Sigmoid colon (tissue), 4 donors: ENCODE measurements at regions not wholly inside any gene's neighbourhood (a gene's known extent, or its start where the extent isn't known, plus 50 kb on each side); places are given as distances from the start of the nearest gene placed in this dataset.

Experiments used
- EP300 ChIP-seq, 4 donors: sonication (generic); formaldehyde crosslinking; IDR thresholded peaks; one replicate each; pipeline ENCODE4 v1.6.1; 2017; ENCODE audit warnings: antibody characterized with exemption in 4 of 4
- TF ChIP-seq, protein P1 (sequence below), 4 experiments: fragments of 450-650 bp in 3 of 4; fragments of 200-600 bp in 1 of 4; IDR thresholded peaks; one replicate each; pipeline ENCODE4 v1.5.1; 2016 to 2019; ENCODE audit warnings: antibody characterized with exemption in 4 of 4, mild to moderate bottlenecking in 3 of 4, moderate library complexity in 2 of 4

- TF ChIP-seq, protein P1, sequence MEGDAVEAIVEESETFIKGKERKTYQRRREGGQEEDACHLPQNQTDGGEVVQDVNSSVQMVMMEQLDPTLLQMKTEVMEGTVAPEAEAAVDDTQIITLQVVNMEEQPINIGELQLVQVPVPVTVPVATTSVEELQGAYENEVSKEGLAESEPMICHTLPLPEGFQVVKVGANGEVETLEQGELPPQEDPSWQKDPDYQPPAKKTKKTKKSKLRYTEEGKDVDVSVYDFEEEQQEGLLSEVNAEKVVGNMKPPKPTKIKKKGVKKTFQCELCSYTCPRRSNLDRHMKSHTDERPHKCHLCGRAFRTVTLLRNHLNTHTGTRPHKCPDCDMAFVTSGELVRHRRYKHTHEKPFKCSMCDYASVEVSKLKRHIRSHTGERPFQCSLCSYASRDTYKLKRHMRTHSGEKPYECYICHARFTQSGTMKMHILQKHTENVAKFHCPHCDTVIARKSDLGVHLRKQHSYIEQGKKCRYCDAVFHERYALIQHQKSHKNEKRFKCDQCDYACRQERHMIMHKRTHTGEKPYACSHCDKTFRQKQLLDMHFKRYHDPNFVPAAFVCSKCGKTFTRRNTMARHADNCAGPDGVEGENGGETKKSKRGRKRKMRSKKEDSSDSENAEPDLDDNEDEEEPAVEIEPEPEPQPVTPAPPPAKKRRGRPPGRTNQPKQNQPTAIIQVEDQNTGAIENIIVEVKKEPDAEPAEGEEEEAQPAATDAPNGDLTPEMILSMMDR (IDR thresholded peaks at IDR 0.05): no peak
- no peak for TF ChIP-seq EP300 (IDR thresholded peaks at IDR 0.05)
These were observed 322.0 kb downstream of the MAF start for GRCh38 chr16:79278506-79278905.
